Progenitor cell of endocrine pancreas (in vitro differentiated cells): ENCODE measurements at regions not wholly inside any gene's neighbourhood (a gene's known extent, or its start where the extent isn't known, plus 50 kb on each side); places are given as distances from the start of the nearest gene placed in this dataset.
A peak's percentile ranks its signal among the peaks of the same experiment; 100 is the strongest.
"Not testable (repeated sequence)": the region's sequence is repeated elsewhere in the genome, so short reads cannot be mapped to it uniquely, and the experiment has no call there.

Experiments used
- DNase-seq: peaks from one replicate; pipeline ENCODE4 v3.0.0; 2021; ENCODE audit warnings: low spot score; ENCODE audit not compliant: unreplicated experiment
- H3K27ac Mint-ChIP-seq: 2 replicates; pipeline ENCODE4 v1.8.0; 2021; ENCODE audit warnings: mild to moderate bottlenecking, moderate library complexity, mixed read lengths
- H3K27me3 Mint-ChIP-seq: 2 replicates; pipeline ENCODE4 v1.8.0; 2021; ENCODE audit warnings: mixed read lengths
- H3K36me3 Mint-ChIP-seq: 2 replicates; pipeline ENCODE4 v1.8.0; 2022; ENCODE audit warnings: mixed read lengths; ENCODE audit not compliant: insufficient read depth
- H3K4me1 Mint-ChIP-seq: 2 replicates; pipeline ENCODE4 v1.8.0; 2021; ENCODE audit warnings: low read depth, mixed read lengths
- H3K4me3 Mint-ChIP-seq: 2 replicates; pipeline ENCODE4 v1.8.0; 2021; ENCODE audit warnings: low read depth, mild to moderate bottlenecking, moderate library complexity, mixed read lengths
- H3K9me3 Mint-ChIP-seq: 2 replicates; pipeline ENCODE4 v1.8.0; 2021; ENCODE audit warnings: low read depth, mixed read lengths
- CTCF ChIP-seq: fragments of 200-600 bp; sonication (generic); IDR thresholded peaks from one replicate; pipeline ENCODE4 v1.5.0; 2021; ENCODE audit warnings: antibody characterized with exemption, mild to moderate bottlenecking; ENCODE audit not compliant: unreplicated experiment

- H3K27me3 Mint-ChIP-seq: peaks cover 3% of the 10 kb centered on the region
- no peak overlapping the region for H3K27ac Mint-ChIP-seq
- no peak overlapping the region for H3K4me3 Mint-ChIP-seq
- H3K36me3 Mint-ChIP-seq: peaks cover 5% of the 10 kb centered on the region
- H3K9me3 Mint-ChIP-seq: no peaks in the 10 kb centered on the region
- TF ChIP-seq CTCF: no peak
- DNase-seq: no peak
- H3K4me1 Mint-ChIP-seq: peaks cover 32% of the 10 kb centered on the region
Measured at GRCh38 chr17:45580924-45581323, 90.4 kb upstream of the PLEKHM1 start.

- DNase-seq: no peak
- peaks cover 28% of the 10 kb centered on the region for H3K4me1 Mint-ChIP-seq
- peaks cover 2% of the 10 kb centered on the region for H3K36me3 Mint-ChIP-seq
- H3K9me3 Mint-ChIP-seq: no peaks in the 10 kb centered on the region
- no peak overlapping the region for H3K4me3 Mint-ChIP-seq
- no peak for TF ChIP-seq CTCF
- peaks cover 3% of the 10 kb centered on the region for H3K27me3 Mint-ChIP-seq
- peak overlapping the region; percentile 23 for H3K27ac Mint-ChIP-seq
Measured at GRCh38 chr17:45581860-45582259, 91.3 kb upstream of the PLEKHM1 start.

DNA sequence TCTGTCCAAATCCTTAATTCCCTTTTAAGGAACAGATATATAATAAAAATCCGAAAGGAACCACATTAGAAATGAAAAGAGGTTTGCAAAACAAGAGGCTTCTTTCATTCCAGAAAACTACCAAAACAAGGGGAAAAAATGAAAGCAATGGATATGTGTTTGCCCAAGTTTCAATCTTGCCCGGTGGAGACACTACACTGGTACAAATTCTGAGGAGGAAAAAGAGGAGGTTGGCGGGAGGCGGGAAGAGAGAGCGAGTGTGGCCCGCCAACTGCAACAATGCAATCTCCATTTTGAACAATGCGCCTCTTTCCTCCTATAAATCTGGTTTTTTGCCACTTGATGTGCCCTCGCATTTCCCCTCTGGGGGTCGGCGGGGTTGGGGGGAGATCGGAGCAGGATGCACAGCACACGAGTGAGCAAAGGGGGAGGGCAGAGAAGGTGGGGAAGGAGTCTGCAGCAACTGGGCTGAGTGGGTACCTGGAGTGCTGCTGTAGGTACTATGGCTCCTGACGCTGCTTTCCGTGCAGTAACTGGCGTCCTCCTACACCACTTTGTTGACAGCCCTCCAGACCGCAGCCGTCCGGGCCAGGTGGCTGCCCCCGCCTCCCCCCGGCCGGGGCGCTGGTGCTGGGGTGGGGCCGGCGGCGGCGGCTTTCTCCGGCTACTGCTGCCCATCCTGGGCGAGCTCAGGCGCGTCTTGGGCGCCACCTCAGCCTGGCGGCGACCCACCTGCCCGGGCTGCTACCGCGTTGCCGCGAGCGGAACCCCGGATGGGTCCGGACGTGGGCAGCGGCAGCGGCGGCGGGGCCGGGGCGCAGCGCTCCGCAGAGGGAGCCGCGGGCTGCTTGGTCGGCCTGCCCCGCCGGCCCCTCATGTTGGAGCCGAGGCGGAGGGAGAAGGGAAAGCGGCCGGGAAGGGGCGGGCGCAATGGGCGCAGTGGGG, 93.8 kb upstream of the PLEKHM1 start:
- Mint-ChIP-seq H3K9me3 (no peaks in the 10 kb centered on the region), H3K4me1 (peaks cover 22% of the 10 kb centered on the region), H3K36me3 (peaks cover 5% of the 10 kb centered on the region), H3K4me3 (peak overlapping the region; percentile 91), H3K27me3 (peaks cover 3% of the 10 kb centered on the region), H3K27ac (peak overlapping the region; percentile 99)
- TF ChIP-seq CTCF: no peak
- peak; percentile 70 for DNase-seq

- not testable (repeated sequence) for H3K9me3 Mint-ChIP-seq, H3K36me3 Mint-ChIP-seq, H3K27me3 Mint-ChIP-seq
- DNase-seq: peak; percentile 70
- H3K27ac Mint-ChIP-seq: peak overlapping the region; percentile 87
- H3K4me3 Mint-ChIP-seq: peak overlapping the region; percentile 91
- H3K4me1 Mint-ChIP-seq: peaks cover 14% of the 10 kb centered on the region
Measured at GRCh38 chr17:45585037-45585733, 94.7 kb upstream of the PLEKHM1 start.

DNA sequence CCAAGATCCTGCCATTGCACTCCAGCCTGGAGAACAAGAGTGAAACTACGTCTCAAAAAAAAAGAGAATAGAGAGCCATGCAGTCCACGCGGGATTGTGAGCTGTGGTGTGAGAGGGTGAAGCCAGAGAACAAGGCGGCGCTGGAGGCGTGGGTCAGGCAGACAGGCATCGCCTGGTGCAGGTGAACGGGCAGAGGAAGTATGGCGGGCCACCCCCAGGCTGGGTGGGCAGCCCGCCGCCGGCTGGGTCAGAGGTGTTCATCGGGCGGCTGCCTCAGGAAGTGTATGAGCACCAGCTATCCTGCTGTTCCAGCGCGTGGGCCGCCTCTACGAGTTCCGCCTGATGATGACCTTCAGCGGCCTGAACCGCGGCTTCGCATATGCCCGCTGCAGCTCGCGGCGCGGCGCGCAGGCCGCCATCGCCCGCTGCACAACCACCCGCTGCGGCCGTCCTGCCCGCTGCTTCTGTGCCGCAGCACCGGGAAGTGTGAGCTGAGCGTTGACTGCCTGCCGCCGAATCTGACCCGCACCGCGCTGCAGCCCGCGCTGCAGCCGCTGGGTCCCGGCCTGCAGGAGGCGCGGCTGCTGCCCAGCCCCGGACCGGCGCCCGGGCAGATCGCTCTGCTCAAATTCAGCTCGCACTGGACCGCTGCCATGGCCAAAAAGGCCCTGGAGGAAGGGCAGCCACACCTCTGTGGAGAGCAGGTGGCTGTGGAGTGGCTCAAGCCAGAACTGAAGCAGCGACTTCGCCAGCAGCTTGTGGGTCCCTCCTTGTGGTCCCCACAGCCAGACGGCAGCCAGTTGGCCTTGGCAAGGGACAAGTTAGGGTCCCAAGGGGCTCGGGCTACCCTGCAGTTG, 95.5 kb upstream of the PLEKHM1 start:
- peak; percentile 43 for TF ChIP-seq CTCF
- H3K27me3 Mint-ChIP-seq, H3K36me3 Mint-ChIP-seq, DNase-seq, H3K9me3 Mint-ChIP-seq: not testable (repeated sequence)
- Mint-ChIP-seq H3K4me3 (peak overlapping the region; percentile 91), H3K27ac (peak overlapping the region; percentile 42), H3K4me1 (peaks cover 11% of the 10 kb centered on the region)

DNA sequence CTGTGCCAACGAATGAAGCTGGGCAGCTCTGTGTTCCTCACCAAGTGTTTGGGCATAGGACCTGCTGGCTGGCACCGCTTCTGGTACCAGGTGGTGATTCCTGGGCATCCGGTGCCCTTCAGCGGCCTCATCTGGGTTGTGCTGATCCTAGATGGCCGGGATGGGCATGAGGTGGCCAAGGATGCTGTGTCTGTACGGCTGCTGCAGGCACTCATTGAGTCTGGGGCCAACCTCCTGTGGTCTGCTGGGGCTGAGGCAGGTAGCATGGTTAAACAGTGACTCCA, 96.1 kb upstream of the PLEKHM1 start:
- not testable (repeated sequence) for H3K27me3 Mint-ChIP-seq, H3K9me3 Mint-ChIP-seq, DNase-seq, H3K4me3 Mint-ChIP-seq, H3K27ac Mint-ChIP-seq, H3K36me3 Mint-ChIP-seq
- peaks cover 11% of the 10 kb centered on the region for H3K4me1 Mint-ChIP-seq
